ENCODE measurements at regions not wholly inside any gene's neighbourhood (a gene's known extent, or its start where the extent isn't known, plus 50 kb on each side); places are given as distances from the start of the nearest gene placed in this dataset.
A peak's percentile ranks its signal among the peaks of the same experiment; 100 is the strongest.

DNA sequence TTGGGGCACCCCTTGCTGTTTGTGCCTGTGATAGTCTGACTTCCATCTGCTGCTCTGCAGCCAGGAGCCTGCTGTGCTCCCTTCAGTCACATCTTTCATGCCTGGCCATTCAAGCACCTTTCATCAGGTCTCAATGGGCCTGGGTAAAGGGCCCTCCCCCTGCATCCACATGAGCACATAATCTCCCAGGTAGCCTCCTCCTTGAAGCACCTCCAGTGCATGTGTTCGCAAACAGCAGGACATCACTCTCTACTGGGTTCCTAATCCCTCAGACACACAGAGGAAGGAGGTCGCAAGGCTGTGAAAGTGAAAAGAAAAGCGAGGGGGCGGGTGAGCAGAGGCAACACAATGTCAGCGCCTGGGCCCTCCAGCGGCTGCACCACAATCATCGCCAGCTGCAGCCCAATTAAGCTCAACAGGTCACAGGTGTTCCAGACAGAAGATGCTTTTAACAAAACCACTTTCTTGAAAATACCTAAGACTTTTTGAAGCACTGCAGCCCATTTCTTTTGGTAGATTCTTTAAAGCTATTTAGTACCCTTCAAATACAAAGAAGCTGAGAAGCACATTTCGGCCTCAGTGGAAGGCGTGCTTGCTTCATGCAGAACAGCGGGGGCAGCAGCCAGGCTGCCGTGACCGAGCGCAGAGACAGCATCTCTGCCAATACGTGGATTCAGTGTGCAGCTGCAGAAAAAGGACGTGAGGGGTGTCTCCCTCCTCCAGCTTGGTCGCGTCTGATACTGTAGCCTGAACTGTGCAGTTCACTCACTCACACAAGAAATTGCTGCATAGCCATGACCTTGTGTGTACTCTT is 92.2 kb upstream of the SPRY1 start:
- ChIA-PET POLR2A (no interaction called here), CTCF (no interaction called here)
- Mint-ChIP-seq H3K4me1 (peaks cover 0 to 15% (median 5%) of the 10 kb centered on the region in 7 donors), H3K4me3 (no peak overlapping the region), H3K27ac (peak overlapping the region in 1 of 9 donors; percentile 15), H3K27me3 (no peaks in the 10 kb centered on the region), H3K9me3 (peaks cover 0 to 3% (median 0%) of the 10 kb centered on the region in 11 donors), H3K36me3 (peaks cover 2 to 64% (median 39%) of the 10 kb centered on the region in 5 donors)
- intact Hi-C loops (cut with micrococcal nuclease): no loop called here
- Histone ChIP-seq H3K4me1 (ENCODE audit: control insufficient read depth in 2 of 2, insufficient read depth in 2 of 2, low read length in 2 of 2) (no peaks in the 10 kb centered on the region), H3K27me3 (ENCODE audit: control insufficient read depth in 2 of 2, insufficient read depth in 2 of 2, low read length in 2 of 2) (no peaks in the 10 kb centered on the region), H3K36me3 (ENCODE audit: control insufficient read depth in 2 of 3, insufficient read depth in 3 of 3, low read length in 3 of 3) (no peaks in the 10 kb centered on the region), H3K27ac (ENCODE audit: low read depth, low read length) (no peak overlapping the region), H3K9me3 (ENCODE audit: control insufficient read depth in 2 of 3, low read length in 3 of 3) (no peaks in the 10 kb centered on the region), H3K4me3 (ENCODE audit: low read length) (no peak overlapping the region)
- ATAC-seq (no peak), DNase-seq (no peak)

DNA sequence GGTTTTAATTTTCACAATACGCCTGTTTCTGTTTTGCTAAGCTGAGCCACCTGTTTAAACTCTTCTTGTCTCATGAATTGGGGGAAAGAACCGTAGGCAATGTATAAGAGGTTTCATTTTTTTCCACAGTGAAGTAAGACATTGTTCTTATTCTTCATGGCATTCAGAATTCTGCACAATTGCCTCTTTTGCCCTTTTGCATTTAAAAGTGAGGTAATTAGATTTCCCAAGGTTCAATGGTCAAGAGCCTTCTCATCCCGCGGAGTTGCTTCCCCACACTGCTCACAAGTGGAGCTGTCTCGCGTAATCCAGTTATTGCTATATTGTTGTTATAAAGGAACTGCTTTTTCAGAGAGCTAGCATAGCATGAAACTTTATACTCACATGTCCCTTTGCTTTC is 90.9 kb upstream of the SPRY1 start:
- Histone ChIP-seq H3K4me3 (ENCODE audit: low read length) (no peak overlapping the region), H3K9me3 (ENCODE audit: control insufficient read depth in 2 of 3, low read length in 3 of 3) (no peaks in the 10 kb centered on the region), H3K36me3 (ENCODE audit: control insufficient read depth in 2 of 3, insufficient read depth in 3 of 3, low read length in 3 of 3) (no peaks in the 10 kb centered on the region), H3K27me3 (ENCODE audit: control insufficient read depth in 2 of 2, insufficient read depth in 2 of 2, low read length in 2 of 2) (no peaks in the 10 kb centered on the region), H3K4me1 (ENCODE audit: control insufficient read depth in 2 of 2, insufficient read depth in 2 of 2, low read length in 2 of 2) (no peaks in the 10 kb centered on the region), H3K27ac (ENCODE audit: low read depth, low read length) (no peak overlapping the region)
- Mint-ChIP-seq H3K9me3 (peaks cover 0 to 3% (median 0%) of the 10 kb centered on the region in 11 donors), H3K4me1 (peaks cover 0 to 7% (median 5%) of the 10 kb centered on the region in 7 donors), H3K36me3 (peaks cover 3 to 65% (median 46%) of the 10 kb centered on the region in 5 donors), H3K27ac (no peak overlapping the region), H3K4me3 (no peak overlapping the region), H3K27me3 (no peaks in the 10 kb centered on the region)
- POLR2A ChIA-PET: no interaction called here
- ATAC-seq (no peak), DNase-seq (no peak)
- CTCF ChIA-PET: no interaction called here
- intact Hi-C loops (cut with micrococcal nuclease): no loop called here

DNA sequence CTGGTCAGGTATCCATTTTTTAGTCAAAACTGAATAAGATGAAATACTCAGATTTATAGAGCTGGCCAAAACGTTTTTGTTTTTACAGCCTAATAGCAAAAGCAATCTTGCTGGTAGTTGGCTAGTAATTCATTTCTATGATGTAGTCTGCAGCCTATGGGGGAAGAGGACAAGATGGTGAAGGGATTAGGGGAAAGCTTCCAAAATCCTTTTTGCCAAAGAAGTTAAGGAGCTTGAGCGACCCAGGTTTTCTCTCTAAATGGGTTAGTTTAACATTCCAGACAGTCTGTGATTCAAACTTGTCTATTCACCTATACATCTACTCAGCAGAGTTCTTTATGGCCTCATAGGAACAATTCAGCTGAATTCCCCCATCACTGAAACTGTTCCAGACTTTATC is 89.8 kb upstream of the SPRY1 start:
- Histone ChIP-seq H3K27me3 (ENCODE audit: control insufficient read depth in 2 of 2, insufficient read depth in 2 of 2, low read length in 2 of 2) (no peaks in the 10 kb centered on the region), H3K9me3 (ENCODE audit: control insufficient read depth in 2 of 3, low read length in 3 of 3) (no peaks in the 10 kb centered on the region), H3K36me3 (ENCODE audit: control insufficient read depth in 2 of 3, insufficient read depth in 3 of 3, low read length in 3 of 3) (no peaks in the 10 kb centered on the region), H3K27ac (ENCODE audit: low read depth, low read length) (no peak overlapping the region), H3K4me3 (ENCODE audit: low read length) (no peak overlapping the region), H3K4me1 (ENCODE audit: control insufficient read depth in 2 of 2, insufficient read depth in 2 of 2, low read length in 2 of 2) (no peaks in the 10 kb centered on the region)
- H3K36me3 Mint-ChIP-seq: peaks cover 3 to 69% (median 53%) of the 10 kb centered on the region in 5 donors
- POLR2A ChIA-PET: no interaction called here
- no peak overlapping the region for H3K27ac Mint-ChIP-seq
- ATAC-seq (no peak), DNase-seq (no peak)
- intact Hi-C loops (cut with micrococcal nuclease): no loop called here
- H3K4me3 Mint-ChIP-seq: no peak overlapping the region
- peaks cover 0 to 7% (median 5%) of the 10 kb centered on the region in 7 donors for H3K4me1 Mint-ChIP-seq
- H3K27me3 Mint-ChIP-seq: no peaks in the 10 kb centered on the region
- CTCF ChIA-PET: no interaction called here
- peaks cover 0 to 5% (median 0%) of the 10 kb centered on the region in 11 donors for H3K9me3 Mint-ChIP-seq

DNA sequence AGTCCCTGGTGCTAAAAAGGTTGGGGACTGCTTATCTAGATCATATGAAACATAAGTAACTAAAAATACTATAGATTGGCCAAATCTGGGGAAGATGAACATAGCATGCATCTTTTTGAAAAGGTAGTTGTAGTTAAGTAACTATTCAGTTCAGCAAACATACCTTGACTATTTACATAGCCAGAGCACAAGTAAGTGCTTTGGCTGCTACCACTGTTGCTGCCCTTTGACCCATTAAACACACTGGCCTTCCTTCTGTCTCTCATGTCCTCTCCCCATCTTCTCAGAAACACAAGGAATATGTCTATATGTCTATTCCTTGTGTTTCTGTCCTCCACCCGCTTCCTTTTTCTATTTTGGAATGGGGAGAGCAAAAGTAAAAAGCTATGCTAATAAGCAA is 87.9 kb upstream of the SPRY1 start:
- POLR2A ChIA-PET: no interaction called here
- Mint-ChIP-seq H3K27ac (no peak overlapping the region), H3K4me1 (peaks cover 0 to 7% (median 5%) of the 10 kb centered on the region in 7 donors), H3K27me3 (no peaks in the 10 kb centered on the region), H3K4me3 (no peak overlapping the region), H3K9me3 (peaks cover 0 to 12% (median 2%) of the 10 kb centered on the region in 11 donors), H3K36me3 (peaks cover 9 to 80% (median 66%) of the 10 kb centered on the region in 5 donors)
- CTCF ChIA-PET: no interaction called here
- no peak overlapping the region for H3K27ac ChIP-seq (ENCODE audit: low read depth, low read length)
- H3K4me1 ChIP-seq (ENCODE audit: control insufficient read depth in 2 of 2, insufficient read depth in 2 of 2, low read length in 2 of 2): no peaks in the 10 kb centered on the region
- intact Hi-C loops (cut with micrococcal nuclease): no loop called here
- H3K9me3 ChIP-seq (ENCODE audit: control insufficient read depth in 2 of 3, low read length in 3 of 3): no peaks in the 10 kb centered on the region
- no peak overlapping the region for H3K4me3 ChIP-seq (ENCODE audit: low read length)
- H3K27me3 ChIP-seq (ENCODE audit: control insufficient read depth in 2 of 2, insufficient read depth in 2 of 2, low read length in 2 of 2): no peaks in the 10 kb centered on the region
- ATAC-seq (no peak), DNase-seq (no peak)
- H3K36me3 ChIP-seq (ENCODE audit: control insufficient read depth in 2 of 3, insufficient read depth in 3 of 3, low read length in 3 of 3): no peaks in the 10 kb centered on the region

DNA sequence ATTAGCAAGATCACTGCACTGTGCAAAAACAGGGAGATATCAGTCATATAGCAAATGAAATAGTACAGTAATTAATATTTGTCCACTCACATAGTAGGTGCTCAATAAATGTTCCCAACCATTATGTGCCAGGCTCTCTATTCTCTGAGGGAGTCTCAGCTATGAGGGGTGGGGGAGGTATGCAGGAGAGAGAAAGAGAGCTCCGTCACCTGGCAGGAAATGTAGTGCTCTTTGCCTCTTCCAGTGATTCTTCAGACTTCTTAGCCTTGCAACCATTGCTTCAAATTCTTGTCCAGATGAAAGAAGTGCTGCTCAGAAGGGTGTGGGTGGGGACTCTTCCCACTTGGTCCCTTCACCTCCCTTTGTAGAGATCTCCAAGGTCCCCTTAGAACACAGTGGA is 84.5 kb upstream of the SPRY1 start:
- Histone ChIP-seq H3K27me3 (ENCODE audit: control insufficient read depth in 2 of 2, insufficient read depth in 2 of 2, low read length in 2 of 2) (no peaks in the 10 kb centered on the region), H3K36me3 (ENCODE audit: control insufficient read depth in 2 of 3, insufficient read depth in 3 of 3, low read length in 3 of 3) (peaks cover 0 to 4% (median 0%) of the 10 kb centered on the region in 3 experiments), H3K4me1 (ENCODE audit: control insufficient read depth in 2 of 2, insufficient read depth in 2 of 2, low read length in 2 of 2) (no peaks in the 10 kb centered on the region), H3K4me3 (ENCODE audit: low read length) (no peak overlapping the region), H3K9me3 (ENCODE audit: control insufficient read depth in 2 of 3, low read length in 3 of 3) (no peaks in the 10 kb centered on the region), H3K27ac (ENCODE audit: low read depth, low read length) (no peak overlapping the region)
- DNase-seq (no peak), ATAC-seq (no peak)
- CTCF ChIA-PET: no interaction called here
- Mint-ChIP-seq H3K36me3 (peaks cover 13 to 78% (median 71%) of the 10 kb centered on the region in 5 donors), H3K4me3 (no peak overlapping the region), H3K27ac (peak overlapping the region in 1 of 9 donors; percentile 70), H3K9me3 (peaks cover 0 to 21% (median 6%) of the 10 kb centered on the region in 11 donors), H3K27me3 (no peaks in the 10 kb centered on the region), H3K4me1 (no peaks in the 10 kb centered on the region)
- intact Hi-C loops (cut with micrococcal nuclease): no loop called here
- POLR2A ChIA-PET: no interaction called here

- Mint-ChIP-seq H3K27me3 (no peaks in the 10 kb centered on the region), H3K4me1 (no peaks in the 10 kb centered on the region), H3K36me3 (peaks cover 15 to 81% (median 73%) of the 10 kb centered on the region in 5 donors), H3K4me3 (no peak overlapping the region), H3K9me3 (peaks cover 0 to 29% (median 14%) of the 10 kb centered on the region in 11 donors), H3K27ac (no peak overlapping the region)
- H3K27me3 ChIP-seq (ENCODE audit: control insufficient read depth in 2 of 2, insufficient read depth in 2 of 2, low read length in 2 of 2): no peaks in the 10 kb centered on the region
- ChIA-PET POLR2A (no interaction called here), CTCF (no interaction called here)
- no peaks in the 10 kb centered on the region for H3K4me1 ChIP-seq (ENCODE audit: control insufficient read depth in 2 of 2, insufficient read depth in 2 of 2, low read length in 2 of 2)
- intact Hi-C loops (cut with micrococcal nuclease): no loop called here
- peaks cover 0 to 4% (median 0%) of the 10 kb centered on the region in 3 experiments for H3K36me3 ChIP-seq (ENCODE audit: control insufficient read depth in 2 of 3, insufficient read depth in 3 of 3, low read length in 3 of 3)
- no peaks in the 10 kb centered on the region for H3K9me3 ChIP-seq (ENCODE audit: control insufficient read depth in 2 of 3, low read length in 3 of 3)
- H3K4me3 ChIP-seq (ENCODE audit: low read length): no peak overlapping the region
- no peak overlapping the region for H3K27ac ChIP-seq (ENCODE audit: low read depth, low read length)
- ATAC-seq: no peak
- no peak for DNase-seq
These were observed 83.5 kb upstream of the SPRY1 start for GRCh38 chr4:123312951-123313592.

All from naive thymus-derived CD4-positive, alpha-beta T cell (primary cell).